Embryonic facial prominence (tissue), 1 donor: ENCODE measurements at regions not wholly inside any gene's neighbourhood (a gene's known extent, or its start where the extent isn't known, plus 50 kb on each side); places are given as distances from the start of the nearest gene placed in this dataset.

Experiments used
- DNase-seq: peaks from one replicate; pipeline ENCODE4 v3.0.0-alpha.2; 2016; ENCODE audit errors: extremely low spot score

- no peak for DNase-seq
Measured at GRCh38 chr2:199025146-199025545, 432.6 kb downstream of the SATB2 start.

GRCh38 chr2:199024224-199024623 lies 433.5 kb downstream of the SATB2 start:
- no peak for DNase-seq

GRCh38 chr2:199019898-199020507 lies 437.7 kb downstream of the SATB2 start:
- peak; percentile 10 for DNase-seq

- DNase-seq = no peak
Measured at GRCh38 chr2:199018826-199019225, 438.9 kb downstream of the SATB2 start.

- DNase-seq = no peak
Measured at GRCh38 chr2:199015072-199015471, 442.7 kb downstream of the SATB2 start.

- DNase-seq = no peak
Measured at GRCh38 chr2:199014226-199014625, 443.5 kb downstream of the SATB2 start.

GRCh38 chr2:199011908-199012307 lies 445.8 kb downstream of the SATB2 start:
- DNase-seq = no peak

GRCh38 chr2:198994678-198995077 lies 463.1 kb downstream of the SATB2 start:
- DNase-seq = no peak

GRCh38 chr2:198991431-198991830 lies 466.3 kb downstream of the SATB2 start:
- DNase-seq = no peak

- no peak for DNase-seq
Measured at GRCh38 chr2:198975779-198976178, 482.0 kb downstream of the SATB2 start.

GRCh38 chr2:198973785-198974184 lies 484.0 kb downstream of the SATB2 start:
- no peak for DNase-seq

GRCh38 chr2:198973181-198973580 lies 484.6 kb downstream of the SATB2 start:
- DNase-seq = no peak

GRCh38 chr2:198968545-198968944 lies 489.2 kb downstream of the SATB2 start:
- DNase-seq = no peak

GRCh38 chr2:198966269-198966668 lies 491.5 kb downstream of the SATB2 start:
- DNase-seq = no peak

- DNase-seq = no peak
Measured at GRCh38 chr2:198961547-198961946, 496.2 kb downstream of the SATB2 start.

- no peak for DNase-seq
Measured at GRCh38 chr2:198957181-198957580, 500.6 kb downstream of the SATB2 start.

GRCh38 chr2:198953328-198953727 lies 504.4 kb downstream of the SATB2 start:
- no peak for DNase-seq

- no peak for DNase-seq
Measured at GRCh38 chr2:198950803-198951202, 506.9 kb downstream of the SATB2 start.

GRCh38 chr2:198945496-198945895 lies 512.2 kb downstream of the SATB2 start:
- no peak for DNase-seq

GRCh38 chr2:198930170-198930569 lies 527.6 kb downstream of the SATB2 start:
- no peak for DNase-seq

GRCh38 chr2:198928026-198928425 lies 529.7 kb downstream of the SATB2 start:
- no peak for DNase-seq

GRCh38 chr2:198917926-198918720 lies 539.6 kb downstream of the SATB2 start:
- no peak for DNase-seq

- DNase-seq = no peak
Measured at GRCh38 chr2:198917275-198917674, 540.5 kb downstream of the SATB2 start.
